WTC11 (cell line): ENCODE measurements at regions not wholly inside any gene's neighbourhood (a gene's known extent, or its start where the extent isn't known, plus 50 kb on each side); places are given as distances from the start of the nearest gene placed in this dataset.

Source experiments
- ATAC-seq: fragments of 200-7000 bp; cut with Tn5 transposase; 2 replicates; pipeline ENCODE4 v1.10.0; 2021; ENCODE audit warnings: mild to moderate bottlenecking, moderate library complexity
- CTCF ChIA-PET: fragments of 300-600 bp; sonication (Branson Sonifier 250); formaldehyde crosslinking; loops from one replicate; lab custom pipeline; 2021; ENCODE audit warnings: antibody characterized with exemption; lab: Charles Lee
- POLR2A ChIA-PET: fragments of 350-600 bp; sonication (Branson Sonifier 250); formaldehyde crosslinking; loops from one replicate; lab custom pipeline; 2021; ENCODE audit warnings: antibody characterized with exemption; lab: Charles Lee
- DNase-seq: peaks from one replicate; pipeline ENCODE4 v3.0.0; 2021; ENCODE audit warnings: low spot score
- H3K27ac Mint-ChIP-seq: 2 replicates; pipeline ENCODE4 v1.8.0; 2021; ENCODE audit warnings: mixed read lengths
- H3K27me3 Mint-ChIP-seq: 2 replicates; pipeline ENCODE4 v1.8.0; 2021; ENCODE audit warnings: low read depth, mild to moderate bottlenecking, moderate library complexity, mixed read lengths
- H3K36me3 Mint-ChIP-seq: 2 replicates; pipeline ENCODE4 v1.8.0; 2021; ENCODE audit warnings: mixed read lengths
- H3K4me1 Mint-ChIP-seq: 2 replicates; pipeline ENCODE4 v1.8.0; 2022; ENCODE audit warnings: mixed read lengths
- H3K4me3 Mint-ChIP-seq: 2 replicates; pipeline ENCODE4 v1.8.0; 2021; ENCODE audit warnings: mild to moderate bottlenecking, moderate library complexity, mixed read lengths
- H3K9me3 Mint-ChIP-seq: 2 replicates; pipeline ENCODE4 v1.8.0; 2021; ENCODE audit warnings: mixed read lengths
- CREB1 ChIP-seq: sonication (generic); formaldehyde crosslinking; IDR thresholded peaks from 2 replicates; pipeline ENCODE4 v1.8.0; 2023; ENCODE audit warnings: mild to moderate bottlenecking, missing genetic modification reagents
- CREM ChIP-seq: sonication (generic); formaldehyde crosslinking; IDR thresholded peaks from 2 replicates; pipeline ENCODE4 v1.8.1; 2022; ENCODE audit warnings: mild to moderate bottlenecking, missing genetic modification reagents, moderate library complexity
- FOXP1 ChIP-seq: sonication (generic); formaldehyde crosslinking; IDR thresholded peaks from 2 replicates; pipeline ENCODE4 v1.8.0; 2022; ENCODE audit warnings: missing genetic modification reagents, mild to moderate bottlenecking, moderate library complexity, borderline replicate concordance
- OVOL2 ChIP-seq: fragments of 250-450 bp; sonication (Bioruptor Pico); IDR thresholded peaks from 2 replicates; pipeline ENCODE4 v1.9.0; 2021; ENCODE audit warnings: mild to moderate bottlenecking, borderline replicate concordance
- PRRX2 ChIP-seq: fragments of 250-450 bp; sonication (Bioruptor Pico); IDR thresholded peaks from 2 replicates; pipeline ENCODE4 v1.8.0; 2021; ENCODE audit warnings: mild to moderate bottlenecking
- TCF7 ChIP-seq: sonication (generic); formaldehyde crosslinking; IDR thresholded peaks from 2 replicates; pipeline ENCODE4 v1.8.0; 2022; ENCODE audit warnings: mild to moderate bottlenecking, low read depth, missing genetic modification reagents, moderate library complexity
- ZNF138 ChIP-seq: sonication (generic); formaldehyde crosslinking; conservative IDR thresholded peaks from 2 replicates; pipeline ENCODE4 v1.8.1; 2022; ENCODE audit warnings: mild to moderate bottlenecking, moderate library complexity, missing genetic modification reagents
- ZNF263 ChIP-seq: sonication (generic); formaldehyde crosslinking; IDR thresholded peaks from 2 replicates; pipeline ENCODE4 v1.8.1; 2022; ENCODE audit warnings: low read depth, mild to moderate bottlenecking, moderate library complexity, missing genetic modification reagents
- TF ChIP-seq, protein P1 (sequence below): sonication (generic); formaldehyde crosslinking; IDR thresholded peaks from 2 replicates; pipeline ENCODE4 v1.8.1; 2022; ENCODE audit warnings: low read depth, mild to moderate bottlenecking, moderate library complexity, missing genetic modification reagents, borderline replicate concordance
- TF ChIP-seq, protein P2 (sequence below): fragments of 250-450 bp; sonication (Bioruptor Pico); IDR thresholded peaks from 2 replicates; pipeline ENCODE4 v2.1.2; 2022; ENCODE audit warnings: mild to moderate bottlenecking, moderate library complexity
- TF ChIP-seq, protein P3 (sequence below): sonication (generic); formaldehyde crosslinking; IDR thresholded peaks from 2 replicates; pipeline ENCODE4 v1.8.1; 2023; ENCODE audit warnings: mild to moderate bottlenecking, missing genetic modification reagents, moderate library complexity
- TF ChIP-seq, protein P4 (sequence below): fragments of 250-450 bp; sonication (Bioruptor Pico); IDR thresholded peaks from 2 replicates; pipeline ENCODE4 v1.9.0; 2021; ENCODE audit warnings: mild to moderate bottlenecking
- TF ChIP-seq, protein P5 (sequence below): sonication (generic); formaldehyde crosslinking; IDR thresholded peaks from 2 replicates; pipeline ENCODE4 v1.8.0; 2023; ENCODE audit warnings: missing genetic modification reagents, mild to moderate bottlenecking, borderline replicate concordance
- TF ChIP-seq, protein P6 (sequence below): fragments of 250-450 bp; sonication (Bioruptor Pico); conservative IDR thresholded peaks from 2 replicates; pipeline ENCODE4 v1.9.0; 2021; ENCODE audit warnings: mild to moderate bottlenecking

DNA sequence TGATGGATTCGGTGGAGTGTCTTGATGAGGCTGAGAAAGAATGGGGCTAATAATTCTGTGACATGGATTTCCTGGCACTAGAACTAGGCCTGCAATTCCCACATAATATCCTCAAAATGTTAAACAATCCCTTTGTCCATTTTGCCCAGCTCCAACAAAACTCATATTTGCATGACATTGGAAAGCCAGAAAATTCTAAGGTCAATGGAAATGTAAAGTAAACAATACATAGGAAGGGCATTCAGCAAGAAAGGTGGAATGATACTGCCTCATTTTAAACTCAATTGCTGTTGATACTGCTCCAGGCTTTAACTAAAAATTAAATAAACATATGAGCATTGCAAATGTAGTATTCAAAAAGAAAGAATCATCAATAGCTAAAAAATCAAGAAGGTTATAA lies 434.8 kb upstream of the SLC8A1 start (continued):
- TF ChIP-seq, protein P1, sequence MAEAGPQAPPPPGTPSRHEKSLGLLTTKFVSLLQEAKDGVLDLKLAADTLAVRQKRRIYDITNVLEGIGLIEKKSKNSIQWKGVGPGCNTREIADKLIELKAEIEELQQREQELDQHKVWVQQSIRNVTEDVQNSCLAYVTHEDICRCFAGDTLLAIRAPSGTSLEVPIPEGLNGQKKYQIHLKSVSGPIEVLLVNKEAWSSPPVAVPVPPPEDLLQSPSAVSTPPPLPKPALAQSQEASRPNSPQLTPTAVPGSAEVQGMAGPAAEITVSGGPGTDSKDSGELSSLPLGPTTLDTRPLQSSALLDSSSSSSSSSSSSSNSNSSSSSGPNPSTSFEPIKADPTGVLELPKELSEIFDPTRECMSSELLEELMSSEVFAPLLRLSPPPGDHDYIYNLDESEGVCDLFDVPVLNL (CRISPR knock-in tag) = no peak
- TF ChIP-seq, protein P2, sequence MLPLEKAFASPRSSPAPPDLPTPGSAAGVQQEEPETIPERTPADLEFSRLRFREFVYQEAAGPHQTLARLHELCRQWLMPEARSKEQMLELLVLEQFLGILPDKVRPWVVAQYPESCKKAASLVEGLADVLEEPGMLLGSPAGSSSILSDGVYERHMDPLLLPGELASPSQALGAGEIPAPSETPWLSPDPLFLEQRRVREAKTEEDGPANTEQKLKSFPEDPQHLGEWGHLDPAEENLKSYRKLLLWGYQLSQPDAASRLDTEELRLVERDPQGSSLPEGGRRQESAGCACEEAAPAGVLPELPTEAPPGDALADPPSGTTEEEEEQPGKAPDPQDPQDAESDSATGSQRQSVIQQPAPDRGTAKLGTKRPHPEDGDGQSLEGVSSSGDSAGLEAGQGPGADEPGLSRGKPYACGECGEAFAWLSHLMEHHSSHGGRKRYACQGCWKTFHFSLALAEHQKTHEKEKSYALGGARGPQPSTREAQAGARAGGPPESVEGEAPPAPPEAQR (CRISPR knock-in tag) = no peak

DNA sequence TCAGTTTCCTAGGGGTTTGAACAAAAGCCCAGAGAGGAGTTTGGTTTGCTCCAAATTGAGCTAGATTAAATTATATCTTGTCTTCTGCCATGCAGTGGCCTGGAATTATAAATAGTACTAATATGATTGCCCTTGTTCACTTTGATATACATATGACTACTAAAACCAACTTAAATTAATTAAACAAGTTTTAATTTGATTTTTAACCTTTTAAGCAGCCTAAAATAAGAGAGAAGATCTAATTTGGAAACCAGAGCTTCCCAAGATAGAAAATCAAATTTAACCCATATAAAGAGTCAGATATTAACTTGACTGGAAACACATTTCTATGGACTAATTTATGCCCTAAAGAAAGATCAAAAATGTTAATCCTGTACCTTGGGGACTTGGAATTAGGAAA lies 444.5 kb upstream of the SLC8A1 start:
- Mint-ChIP-seq H3K9me3 (no peaks in the 10 kb centered on the region), H3K4me3 (no peak overlapping the region), H3K27me3 (no peaks in the 10 kb centered on the region), H3K36me3 (no peaks in the 10 kb centered on the region), H3K27ac (no peak overlapping the region), H3K4me1 (no peaks in the 10 kb centered on the region)
- ATAC-seq (no peak), DNase-seq (no peak)
- TF ChIP-seq ZNF263 (CRISPR knock-in tag) (no peak), FOXP1 (CRISPR knock-in tag) (no peak), CREB1 (CRISPR knock-in tag) (no peak), ZNF138 (no peak), CREM (no peak), PRRX2 (CRISPR knock-in tag) (no peak), TCF7 (CRISPR knock-in tag) (no peak)
- TF ChIP-seq, protein P3, sequence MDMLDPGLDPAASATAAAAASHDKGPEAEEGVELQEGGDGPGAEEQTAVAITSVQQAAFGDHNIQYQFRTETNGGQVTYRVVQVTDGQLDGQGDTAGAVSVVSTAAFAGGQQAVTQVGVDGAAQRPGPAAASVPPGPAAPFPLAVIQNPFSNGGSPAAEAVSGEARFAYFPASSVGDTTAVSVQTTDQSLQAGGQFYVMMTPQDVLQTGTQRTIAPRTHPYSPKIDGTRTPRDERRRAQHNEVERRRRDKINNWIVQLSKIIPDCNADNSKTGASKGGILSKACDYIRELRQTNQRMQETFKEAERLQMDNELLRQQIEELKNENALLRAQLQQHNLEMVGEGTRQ (CRISPR knock-in tag) = no peak
- TF ChIP-seq, protein P4, sequence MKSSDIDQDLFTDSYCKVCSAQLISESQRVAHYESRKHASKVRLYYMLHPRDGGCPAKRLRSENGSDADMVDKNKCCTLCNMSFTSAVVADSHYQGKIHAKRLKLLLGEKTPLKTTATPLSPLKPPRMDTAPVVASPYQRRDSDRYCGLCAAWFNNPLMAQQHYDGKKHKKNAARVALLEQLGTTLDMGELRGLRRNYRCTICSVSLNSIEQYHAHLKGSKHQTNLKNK (CRISPR knock-in tag) = no peak
- TF ChIP-seq, protein P5, sequence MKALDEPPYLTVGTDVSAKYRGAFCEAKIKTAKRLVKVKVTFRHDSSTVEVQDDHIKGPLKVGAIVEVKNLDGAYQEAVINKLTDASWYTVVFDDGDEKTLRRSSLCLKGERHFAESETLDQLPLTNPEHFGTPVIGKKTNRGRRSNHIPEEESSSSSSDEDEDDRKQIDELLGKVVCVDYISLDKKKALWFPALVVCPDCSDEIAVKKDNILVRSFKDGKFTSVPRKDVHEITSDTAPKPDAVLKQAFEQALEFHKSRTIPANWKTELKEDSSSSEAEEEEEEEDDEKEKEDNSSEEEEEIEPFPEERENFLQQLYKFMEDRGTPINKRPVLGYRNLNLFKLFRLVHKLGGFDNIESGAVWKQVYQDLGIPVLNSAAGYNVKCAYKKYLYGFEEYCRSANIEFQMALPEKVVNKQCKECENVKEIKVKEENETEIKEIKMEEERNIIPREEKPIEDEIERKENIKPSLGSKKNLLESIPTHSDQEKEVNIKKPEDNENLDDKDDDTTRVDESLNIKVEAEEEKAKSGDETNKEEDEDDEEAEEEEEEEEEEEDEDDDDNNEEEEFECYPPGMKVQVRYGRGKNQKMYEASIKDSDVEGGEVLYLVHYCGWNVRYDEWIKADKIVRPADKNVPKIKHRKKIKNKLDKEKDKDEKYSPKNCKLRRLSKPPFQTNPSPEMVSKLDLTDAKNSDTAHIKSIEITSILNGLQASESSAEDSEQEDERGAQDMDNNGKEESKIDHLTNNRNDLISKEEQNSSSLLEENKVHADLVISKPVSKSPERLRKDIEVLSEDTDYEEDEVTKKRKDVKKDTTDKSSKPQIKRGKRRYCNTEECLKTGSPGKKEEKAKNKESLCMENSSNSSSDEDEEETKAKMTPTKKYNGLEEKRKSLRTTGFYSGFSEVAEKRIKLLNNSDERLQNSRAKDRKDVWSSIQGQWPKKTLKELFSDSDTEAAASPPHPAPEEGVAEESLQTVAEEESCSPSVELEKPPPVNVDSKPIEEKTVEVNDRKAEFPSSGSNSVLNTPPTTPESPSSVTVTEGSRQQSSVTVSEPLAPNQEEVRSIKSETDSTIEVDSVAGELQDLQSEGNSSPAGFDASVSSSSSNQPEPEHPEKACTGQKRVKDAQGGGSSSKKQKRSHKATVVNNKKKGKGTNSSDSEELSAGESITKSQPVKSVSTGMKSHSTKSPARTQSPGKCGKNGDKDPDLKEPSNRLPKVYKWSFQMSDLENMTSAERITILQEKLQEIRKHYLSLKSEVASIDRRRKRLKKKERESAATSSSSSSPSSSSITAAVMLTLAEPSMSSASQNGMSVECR (CRISPR knock-in tag) = no peak
- POLR2A ChIA-PET = no interaction called here
- CTCF ChIA-PET = no interaction called here

DNA sequence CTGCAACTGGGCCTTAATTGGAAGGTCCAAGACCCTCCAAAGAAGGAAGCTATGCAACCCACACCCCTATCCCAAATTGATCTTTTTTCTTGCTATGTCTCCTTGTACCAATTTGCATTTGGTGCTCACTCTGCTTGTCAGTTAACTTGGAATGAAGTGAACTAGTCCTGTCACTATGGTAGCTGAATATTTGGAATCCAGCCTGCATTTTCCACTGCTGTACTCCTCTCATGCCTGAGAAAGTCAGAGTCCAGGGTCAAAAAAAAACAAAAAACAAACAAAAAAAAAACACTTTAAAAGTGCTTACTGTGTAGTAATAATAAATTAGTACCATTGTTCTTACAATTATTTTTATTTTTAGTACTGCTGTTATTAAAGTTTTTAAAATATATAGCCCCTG lies 462.8 kb upstream of the SLC8A1 start:
- no peak for TF ChIP-seq OVOL2 (CRISPR knock-in tag)
- TF ChIP-seq ZNF263 (CRISPR knock-in tag) = no peak
- TF ChIP-seq, protein P6, sequence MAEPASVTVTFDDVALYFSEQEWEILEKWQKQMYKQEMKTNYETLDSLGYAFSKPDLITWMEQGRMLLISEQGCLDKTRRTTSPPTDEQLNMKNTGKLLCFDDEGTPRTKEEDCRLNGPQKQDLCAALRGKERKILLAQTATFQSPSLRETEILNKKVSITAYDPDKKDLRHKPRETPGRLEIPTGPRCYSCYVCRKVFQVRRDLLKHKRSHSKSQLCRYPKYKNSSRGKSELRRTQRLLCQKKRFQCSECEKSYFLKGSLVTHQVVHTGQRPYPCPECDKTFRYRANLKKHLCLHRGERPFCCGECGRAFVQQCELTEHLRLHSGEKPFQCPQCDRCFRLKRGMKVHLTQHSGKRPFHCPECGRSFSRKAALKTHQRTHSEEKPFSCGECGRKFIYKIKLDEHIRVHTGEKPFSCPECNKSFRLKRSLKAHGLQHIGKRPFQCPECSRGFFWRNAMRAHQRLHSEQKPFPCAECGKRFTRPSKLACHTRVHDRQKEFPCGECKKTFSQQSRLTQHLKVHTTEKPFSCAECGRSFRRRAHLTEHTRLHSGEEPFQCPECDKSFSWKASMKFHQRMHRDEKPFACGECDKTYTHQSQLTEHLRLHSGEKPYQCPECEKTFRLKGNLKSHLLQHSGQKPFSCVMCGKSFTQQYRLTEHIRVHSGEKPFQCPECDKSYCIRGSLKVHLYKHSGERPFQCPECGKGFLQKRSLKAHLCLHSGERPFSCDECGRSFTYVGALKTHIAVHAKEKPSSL (CRISPR knock-in tag) = no peak
- Mint-ChIP-seq H3K9me3 (no peaks in the 10 kb centered on the region; the same call in 1 of the 2 replicates), H3K4me3 (no peak overlapping the region), H3K27ac (no peak overlapping the region), H3K27me3 (no peaks in the 10 kb centered on the region), H3K36me3 (no peaks in the 10 kb centered on the region), H3K4me1 (0 out of 2 replicates have a peak, but pooled peaks cover 4% of the 10 kb centered on the region)
- ATAC-seq (no peak), DNase-seq (no peak)
- ChIA-PET CTCF (no interaction called here), POLR2A (no interaction called here)
